Hematopoietic multipotent progenitor cell treated with erythropoietin and hydrocortisone succinate and interleukin-3 and kit ligand, for 17 days (in vitro differentiated cells): ENCODE measurements at regions not wholly inside any gene's neighbourhood (a gene's known extent, or its start where the extent isn't known, plus 50 kb on each side); places are given as distances from the start of the nearest gene placed in this dataset.
"Not testable (repeated sequence)": the region's sequence is repeated elsewhere in the genome, so short reads cannot be mapped to it uniquely, and the experiment has no call there.

Experiments used
- DNase-seq: peaks from one replicate; pipeline ENCODE4 v3.0.0-alpha.2; 2015; ENCODE audit warnings: low spot score

- no peak for DNase-seq
Measured at GRCh38 chrX:9383655-9384054, 81.2 kb upstream of the TBL1X start.

- no peak for DNase-seq
Measured at GRCh38 chrX:9388450-9388849, 76.4 kb upstream of the TBL1X start.

GRCh38 chrX:9390121-9390520 lies 74.7 kb upstream of the TBL1X start:
- DNase-seq, result no peak

- no peak for DNase-seq
Measured at GRCh38 chrX:9390693-9391368, 74.0 kb upstream of the TBL1X start.

GRCh38 chrX:9392445-9392844 lies 72.4 kb upstream of the TBL1X start:
- no peak for DNase-seq

- DNase-seq, result no peak
Measured at GRCh38 chrX:9393571-9393970, 71.3 kb upstream of the TBL1X start.

GRCh38 chrX:9394212-9394611 lies 70.6 kb upstream of the TBL1X start:
- DNase-seq, result no peak

- DNase-seq, result no peak
Measured at GRCh38 chrX:9396930-9397329, 67.9 kb upstream of the TBL1X start.

GRCh38 chrX:9401051-9401450 lies 63.8 kb upstream of the TBL1X start:
- DNase-seq, result no peak

- no peak for DNase-seq
Measured at GRCh38 chrX:9403374-9403773, 61.5 kb upstream of the TBL1X start.

- not testable (repeated sequence) for DNase-seq
Measured at GRCh38 chrX:9405635-9406034, 59.2 kb upstream of the TBL1X start.

- DNase-seq, result not testable (repeated sequence)
Measured at GRCh38 chrX:9410889-9411288, 54.0 kb upstream of the TBL1X start.

GRCh38 chrX:9411682-9412081 lies 53.2 kb upstream of the TBL1X start:
- not testable (repeated sequence) for DNase-seq

GRCh38 chrX:9414416-9414815 lies 50.4 kb upstream of the TBL1X start:
- DNase-seq, result no peak
